ENCODE measurements at regions not wholly inside any gene's neighbourhood (a gene's known extent, or its start where the extent isn't known, plus 50 kb on each side); places are given as distances from the start of the nearest gene placed in this dataset.

DNA sequence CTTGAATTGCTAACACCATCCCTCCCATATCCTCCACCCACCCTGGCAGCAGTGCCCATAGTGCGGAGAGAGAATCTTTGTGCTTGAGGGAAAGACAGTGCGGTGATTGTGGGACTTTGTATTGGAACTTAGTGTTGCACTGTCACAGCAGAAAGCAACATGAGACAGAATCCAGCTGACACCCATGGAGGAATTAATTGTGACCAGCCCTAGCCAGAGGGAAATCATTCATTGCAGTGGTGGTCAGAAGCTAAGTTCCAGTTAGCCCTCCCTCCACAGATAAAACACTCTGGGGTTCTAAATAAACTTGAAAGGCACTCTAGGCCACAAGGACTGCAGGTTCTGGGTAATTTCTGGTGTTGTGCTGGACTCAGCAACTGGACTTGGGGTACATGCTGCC, 1002.6 kb downstream of the TMTC2 start:
- no peak for DNase-seq (ENCODE audit: extremely low spot score)
- ChIA-PET CTCF (no interaction called here), POLR2A (no interaction called here)
- TF ChIP-seq NFRKB (IDR thresholded peaks at IDR 0.05) (no peak), L3MBTL2 (conservative IDR thresholded peaks at IDR 0.05) (no peak), FOXK2 (IDR thresholded peaks at IDR 0.05) (no peak), SUZ12 (IDR thresholded peaks at IDR 0.05) (no peak), TARDBP (IDR thresholded peaks at IDR 0.05) (no peak), ZNF384 (IDR thresholded peaks at IDR 0.05) (no peak), BHLHE40 (IDR thresholded peaks at IDR 0.05; ENCODE audit: borderline replicate concordance) (no peak), ELF4 (IDR thresholded peaks at IDR 0.05) (no peak), CTBP1 (IDR thresholded peaks at IDR 0.05; ENCODE audit: borderline replicate concordance) (no peak), HDGF (IDR thresholded peaks at IDR 0.05; ENCODE audit: borderline replicate concordance) (no peak), FOXA1 (IDR thresholded peaks at IDR 0.05) (no peak), ARNT (IDR thresholded peaks at IDR 0.05) (no peak)
- TF ChIP-seq, protein P1, sequence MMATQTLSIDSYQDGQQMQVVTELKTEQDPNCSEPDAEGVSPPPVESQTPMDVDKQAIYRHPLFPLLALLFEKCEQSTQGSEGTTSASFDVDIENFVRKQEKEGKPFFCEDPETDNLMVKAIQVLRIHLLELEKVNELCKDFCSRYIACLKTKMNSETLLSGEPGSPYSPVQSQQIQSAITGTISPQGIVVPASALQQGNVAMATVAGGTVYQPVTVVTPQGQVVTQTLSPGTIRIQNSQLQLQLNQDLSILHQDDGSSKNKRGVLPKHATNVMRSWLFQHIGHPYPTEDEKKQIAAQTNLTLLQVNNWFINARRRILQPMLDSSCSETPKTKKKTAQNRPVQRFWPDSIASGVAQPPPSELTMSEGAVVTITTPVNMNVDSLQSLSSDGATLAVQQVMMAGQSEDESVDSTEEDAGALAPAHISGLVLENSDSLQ (IDR thresholded peaks at IDR 0.05), result no peak

DNA sequence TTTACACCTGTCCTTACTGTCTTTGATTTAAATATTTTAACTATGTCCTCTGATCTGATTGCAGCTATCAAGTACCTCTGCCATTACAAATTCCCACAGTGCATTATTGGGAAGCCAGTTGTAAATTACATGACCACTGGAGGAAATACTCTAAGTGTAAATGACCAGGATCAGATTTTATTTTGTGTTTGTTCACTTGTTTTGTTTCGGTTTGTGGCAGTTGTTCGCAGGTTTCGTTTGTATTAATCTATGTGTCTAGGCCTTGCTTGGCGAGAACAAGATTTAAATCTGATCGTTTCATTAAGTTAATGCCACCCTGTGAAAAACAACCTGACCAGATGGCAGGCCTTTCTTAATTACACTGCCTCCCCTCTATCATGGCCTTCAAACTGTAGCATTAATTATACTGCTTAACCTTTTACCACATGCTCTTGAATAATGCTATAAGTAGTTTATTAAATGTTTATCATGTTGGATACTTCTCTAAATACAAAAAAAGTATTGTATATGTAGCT, 990.1 kb downstream of the TMTC2 start:
- TF ChIP-seq NFRKB (IDR thresholded peaks at IDR 0.05), result no peak
- DNase-seq (ENCODE audit: extremely low spot score), result no peak
- ChIA-PET POLR2A (no interaction called here), CTCF (no interaction called here)

DNA sequence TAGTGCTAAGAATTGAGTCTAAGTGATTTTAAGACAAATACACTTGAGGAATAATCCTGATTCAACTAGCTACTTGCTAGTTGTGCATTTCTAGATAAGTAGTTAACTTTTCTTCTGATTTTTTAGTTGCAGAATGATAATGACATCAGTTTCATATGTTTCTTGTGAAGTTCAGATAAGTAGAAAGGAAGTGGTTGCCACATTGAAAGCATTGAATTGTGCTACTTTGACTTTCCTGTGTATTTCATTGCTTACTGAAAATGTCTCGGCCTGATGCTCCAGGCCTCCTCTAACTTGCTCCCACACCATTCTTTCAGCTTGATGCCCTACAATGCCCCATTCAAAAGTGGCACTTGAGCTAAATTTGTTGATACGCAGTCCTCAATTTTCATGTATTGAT, 980.0 kb downstream of the TMTC2 start:
- CTCF ChIA-PET, result no interaction called here
- TF ChIP-seq ZNF384 (IDR thresholded peaks at IDR 0.05) (no peak), LEF1 (IDR thresholded peaks at IDR 0.05; ENCODE audit: borderline replicate concordance) (no peak), ELF4 (IDR thresholded peaks at IDR 0.05) (no peak), ARNT (IDR thresholded peaks at IDR 0.05) (no peak), FOXK2 (IDR thresholded peaks at IDR 0.05) (no peak), TARDBP (IDR thresholded peaks at IDR 0.05) (no peak), SP1 (IDR thresholded peaks at IDR 0.05) (no peak)
- TF ChIP-seq, protein P1 (IDR thresholded peaks at IDR 0.05), result no peak
- POLR2A ChIA-PET, result no interaction called here
- no peak for DNase-seq (ENCODE audit: extremely low spot score)

DNA sequence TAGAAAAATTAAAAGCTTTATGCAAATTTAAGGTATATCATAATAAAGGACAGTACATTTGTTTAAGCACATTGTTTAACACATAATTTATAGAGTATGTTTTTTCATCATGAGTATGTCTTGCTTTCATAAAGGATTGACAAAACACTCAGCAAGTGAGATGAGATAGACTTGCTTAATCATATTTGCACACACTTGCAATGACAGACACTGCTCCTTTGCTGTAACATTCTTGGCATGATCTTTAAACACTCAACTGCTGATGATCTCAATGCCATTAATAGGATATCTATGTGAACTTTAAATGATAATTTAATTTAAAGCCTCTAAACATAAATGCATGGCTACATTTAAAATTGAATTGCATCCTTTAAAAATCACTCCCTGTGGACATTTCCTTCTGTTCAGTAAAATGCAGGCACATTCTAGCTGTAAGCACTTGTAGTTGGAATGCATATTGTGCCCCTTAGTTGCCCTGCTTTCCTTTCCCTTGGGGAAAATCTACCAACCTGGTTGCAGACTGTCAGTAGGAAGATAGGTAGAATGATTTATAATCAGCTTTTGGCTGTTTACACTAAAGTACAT, 979.0 kb downstream of the TMTC2 start:
- TF ChIP-seq L3MBTL2 (conservative IDR thresholded peaks at IDR 0.05), result no peak
- TF ChIP-seq FOXA1 (IDR thresholded peaks at IDR 0.05), result no peak
- TF ChIP-seq CTBP1 (IDR thresholded peaks at IDR 0.05; ENCODE audit: borderline replicate concordance), result no peak
- TF ChIP-seq LEF1 (IDR thresholded peaks at IDR 0.05; ENCODE audit: borderline replicate concordance), result no peak
- TF ChIP-seq FOXM1 (IDR thresholded peaks at IDR 0.05; ENCODE audit: borderline replicate concordance), result no peak
- no peak for TF ChIP-seq SP1 (IDR thresholded peaks at IDR 0.05)
- TF ChIP-seq FOXK2 (IDR thresholded peaks at IDR 0.05), result no peak
- no peak for TF ChIP-seq HDGF (IDR thresholded peaks at IDR 0.05; ENCODE audit: borderline replicate concordance)
- no peak for DNase-seq (ENCODE audit: extremely low spot score)
- CTCF ChIA-PET, result no interaction called here
- POLR2A ChIA-PET, result no interaction called here

DNA sequence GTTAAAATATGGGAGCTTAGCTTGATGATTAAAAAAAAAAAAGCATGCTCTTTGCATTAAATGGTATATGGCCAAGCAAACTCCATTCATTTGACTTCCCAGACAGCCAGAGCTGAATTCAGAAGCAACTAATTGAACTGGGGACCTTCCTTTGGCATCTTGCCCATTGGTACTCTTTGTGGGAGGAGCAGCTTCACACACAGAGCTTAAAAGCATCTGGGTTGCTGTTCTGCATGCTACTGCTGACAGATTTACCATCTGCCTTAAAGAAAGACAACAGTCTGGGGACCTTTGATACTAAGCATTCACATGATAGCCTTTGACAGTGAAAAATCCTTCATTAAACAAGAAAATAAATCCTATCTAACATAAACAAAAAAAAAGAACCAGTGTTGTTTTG, 977.9 kb downstream of the TMTC2 start:
- peak; percentile 25 for DNase-seq (ENCODE audit: extremely low spot score)
- CTCF ChIA-PET, result no interaction called here
- POLR2A ChIA-PET, result no interaction called here
- TF ChIP-seq ARNT (IDR thresholded peaks at IDR 0.05), result no peak
- TF ChIP-seq ZNF384 (IDR thresholded peaks at IDR 0.05), result no peak
- no peak for TF ChIP-seq NFRKB (IDR thresholded peaks at IDR 0.05)
- TF ChIP-seq LEF1 (IDR thresholded peaks at IDR 0.05; ENCODE audit: borderline replicate concordance), result no peak
- TF ChIP-seq, protein P1 (IDR thresholded peaks at IDR 0.05), result peak; percentile 19; the same call in 1 of the 2 replicates

DNA sequence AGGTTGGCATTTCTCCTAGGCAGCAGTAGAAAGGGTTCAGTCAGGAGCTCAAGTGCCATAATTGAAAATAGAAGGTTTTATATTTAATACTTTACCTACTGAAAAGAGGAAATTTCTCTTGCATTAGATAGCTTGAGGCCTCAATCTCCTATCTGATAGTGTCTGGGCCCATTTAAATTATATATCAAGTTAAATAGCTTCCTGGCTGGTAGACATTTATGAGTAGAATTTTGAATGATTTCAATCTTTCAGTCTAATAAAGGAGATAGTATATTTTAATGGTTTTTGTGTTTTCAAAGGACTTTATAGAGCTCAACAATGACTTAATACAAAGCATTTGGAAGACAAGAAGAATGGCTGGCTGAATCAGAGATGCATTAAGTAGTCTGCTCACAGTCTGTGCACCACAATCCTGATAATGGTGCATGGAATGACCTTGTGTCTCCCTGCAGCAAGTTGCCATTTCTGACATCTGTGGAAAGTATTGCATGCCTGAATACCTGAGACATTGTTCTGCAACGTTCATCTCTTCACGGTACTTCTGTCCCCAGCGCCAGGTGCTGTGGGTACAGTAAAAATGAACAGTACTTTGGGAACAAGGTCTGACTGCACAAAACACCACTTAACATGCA, 974.1 kb downstream of the TMTC2 start:
- ChIA-PET POLR2A (no interaction called here), CTCF (no interaction called here)
- TF ChIP-seq LEF1 (IDR thresholded peaks at IDR 0.05; ENCODE audit: borderline replicate concordance), result no peak
- no peak for TF ChIP-seq FOXA1 (IDR thresholded peaks at IDR 0.05)
- no peak for TF ChIP-seq SP1 (IDR thresholded peaks at IDR 0.05)
- no peak for DNase-seq (ENCODE audit: extremely low spot score)

DNA sequence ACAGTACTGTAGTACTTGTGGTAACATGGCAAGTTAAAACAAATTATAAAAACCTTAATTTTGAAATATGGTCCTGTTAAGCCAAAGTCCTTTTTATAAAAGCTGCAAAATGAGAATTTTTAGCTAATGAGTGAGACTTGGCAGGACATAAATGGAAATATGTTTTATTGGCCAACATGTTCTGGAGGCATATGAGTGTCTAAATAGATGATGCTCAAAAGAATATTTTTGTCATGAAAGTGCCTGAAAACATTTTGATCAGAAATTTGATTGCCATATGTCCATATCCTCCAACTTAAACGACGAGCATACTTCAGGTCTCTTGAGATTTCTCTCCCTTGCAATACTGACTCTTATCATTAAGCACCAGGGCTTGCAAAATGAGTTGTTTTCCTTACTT, 972.6 kb downstream of the TMTC2 start:
- POLR2A ChIA-PET, result no interaction called here
- TF ChIP-seq CTBP1 (IDR thresholded peaks at IDR 0.05; ENCODE audit: borderline replicate concordance) (no peak), SUZ12 (IDR thresholded peaks at IDR 0.05) (no peak), FOXM1 (IDR thresholded peaks at IDR 0.05; ENCODE audit: borderline replicate concordance) (no peak)
- no peak for DNase-seq (ENCODE audit: extremely low spot score)
- CTCF ChIA-PET, result no interaction called here
